Left cardiac atrium (tissue), 4 donors: ENCODE measurements at regions not wholly inside any gene's neighbourhood (a gene's known extent, or its start where the extent isn't known, plus 50 kb on each side); places are given as distances from the start of the nearest gene placed in this dataset.

Experiments
- ATAC-seq, 2 donors: fragments of 200-7000 bp; cut with Tn5 transposase; one replicate each; pipeline ENCODE4 v1.9.1; 2020; ENCODE audit warnings: mild to moderate bottlenecking in 2 of 2, moderate library complexity in 2 of 2
- DNase-seq: peaks from one replicate; pipeline ENCODE4 v3.0.0-alpha.2; 2020
- intact Hi-C, 2 donors: fragments of 100-400 bp; cut with DNase I; formaldehyde crosslinking; loops; one replicate each; pipeline versions ENCODE4 v1.14.1 to v1.15.1; 2022 to 2023
- donor health status: DM: no; HTN: yes; CAD: no.
- donor health status: DM: no; HTN: yes; CAD: no; lungs with severe emphysema.
- donor health status: DM: yes; HTN: yes; CAD: no.
- donor health status: Dilated cardiomyopathy.

DNA sequence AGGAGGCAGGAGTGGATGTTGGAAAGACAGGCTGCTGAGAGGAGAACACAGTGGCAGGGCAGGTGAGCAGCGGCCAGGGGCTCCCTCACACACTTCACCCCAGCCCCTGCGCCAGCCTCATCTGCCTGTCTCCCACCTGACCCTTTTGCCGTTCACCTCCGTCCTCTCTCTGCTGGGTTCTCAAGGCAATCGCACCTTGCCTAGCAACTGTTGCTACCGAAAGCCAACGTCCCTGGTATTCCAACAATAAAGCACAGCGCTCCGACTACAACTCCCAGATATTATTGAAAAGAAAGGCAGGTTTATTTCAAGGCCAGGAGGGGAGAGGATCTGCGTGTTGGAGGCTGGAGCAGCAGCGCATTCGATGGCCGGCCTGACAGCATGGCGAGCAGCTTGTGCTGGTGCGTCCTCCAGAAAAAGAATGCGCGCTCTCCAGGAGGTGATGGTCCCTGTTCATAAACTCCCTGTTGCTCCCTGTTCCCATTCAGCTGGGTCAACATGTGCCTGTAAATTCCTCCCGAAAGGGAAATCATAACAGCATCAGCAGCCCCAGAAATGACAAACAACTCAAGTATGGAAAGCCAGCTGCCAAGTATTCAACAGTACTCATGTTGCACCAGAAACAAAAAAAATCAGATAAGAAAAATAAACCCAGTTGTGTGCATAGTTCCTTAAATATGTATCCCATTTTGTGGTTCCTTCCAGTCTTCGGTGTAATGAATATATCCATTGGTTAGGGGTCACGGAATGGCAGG lies 153.0 kb upstream of the DIO3 start:
- intact Hi-C loops = no loop called here
- ATAC-seq (no peak), DNase-seq (no peak)

GRCh38 chr14:101409006-101409543 lies 152.2 kb upstream of the DIO3 start:
- intact Hi-C loops = no loop called here
- ATAC-seq (no peak), DNase-seq (no peak)

GRCh38 chr14:101410126-101410525 lies 151.2 kb upstream of the DIO3 start:
- intact Hi-C loops = no loop called here

DNA sequence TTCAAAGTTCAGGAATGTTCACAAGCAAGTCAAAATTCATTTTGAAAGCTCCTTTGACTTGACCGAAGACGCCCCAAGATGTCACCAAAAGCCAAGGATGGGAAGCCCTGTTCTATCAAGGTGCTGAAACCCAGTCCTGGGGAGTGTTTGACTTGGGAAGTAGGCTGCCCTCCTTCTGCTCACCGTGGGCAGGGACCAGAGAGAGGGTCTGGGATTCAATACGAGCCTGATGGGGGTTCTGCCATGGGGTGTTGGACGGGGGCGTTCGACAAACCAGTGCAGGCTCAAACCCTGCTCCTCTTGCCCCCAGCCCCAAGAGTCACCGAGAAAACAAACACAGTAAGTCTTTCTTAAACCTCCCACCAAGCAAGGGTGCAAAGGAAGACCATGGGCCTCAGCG lies 150.1 kb upstream of the DIO3 start:
- no peak for DNase-seq
- intact Hi-C loops = no loop called here
- no peak for ATAC-seq

More at GRCh38 chr14:101410126-101410525, 151.2 kb upstream of the DIO3 start:
- no peak for ATAC-seq
- no peak for DNase-seq

- ATAC-seq (no peak), DNase-seq (no peak)
- intact Hi-C loops = no loop called here
Observed at GRCh38 chr14:101411779-101412178, 149.5 kb upstream of the DIO3 start.

- intact Hi-C loops = no loop called here
- DNase-seq (no peak), ATAC-seq (no peak)
Observed at GRCh38 chr14:101412739-101413138, 148.6 kb upstream of the DIO3 start.

- DNase-seq (no peak), ATAC-seq (no peak)
- intact Hi-C loops = no loop called here
Observed at GRCh38 chr14:101417434-101417833, 143.9 kb upstream of the DIO3 start.

DNA sequence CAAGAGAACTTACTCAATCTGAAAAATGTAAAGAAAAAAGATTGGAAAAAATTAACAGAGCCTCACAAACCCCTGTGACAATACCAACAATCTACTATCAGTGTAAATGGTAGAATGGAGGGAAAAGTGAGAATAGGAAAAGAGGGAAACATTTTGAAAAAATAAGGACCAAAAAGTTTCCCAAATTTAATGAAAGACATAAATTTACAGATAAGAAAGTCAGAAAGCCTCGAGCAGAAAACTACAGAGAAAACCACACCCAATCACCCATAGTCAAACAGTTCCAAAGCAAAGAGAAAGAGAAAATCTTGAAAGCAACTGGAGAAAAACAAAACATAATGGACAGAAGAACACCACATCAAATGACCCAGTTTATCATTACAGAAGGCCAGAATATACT lies 142.7 kb upstream of the DIO3 start:
- ATAC-seq = no peak
- DNase-seq = no peak
- intact Hi-C loops = no loop called here

GRCh38 chr14:101426466-101426865 lies 134.8 kb upstream of the DIO3 start:
- DNase-seq = no peak
- intact Hi-C loops = no loop called here
- ATAC-seq = no peak

GRCh38 chr14:101428409-101428808 lies 132.9 kb upstream of the DIO3 start:
- ATAC-seq = no peak
- no peak for DNase-seq
- intact Hi-C loops = no loop called here

- intact Hi-C loops = no loop called here
- ATAC-seq (no peak), DNase-seq (no peak)
Observed at GRCh38 chr14:101435546-101435945, 125.7 kb upstream of the DIO3 start.

DNA sequence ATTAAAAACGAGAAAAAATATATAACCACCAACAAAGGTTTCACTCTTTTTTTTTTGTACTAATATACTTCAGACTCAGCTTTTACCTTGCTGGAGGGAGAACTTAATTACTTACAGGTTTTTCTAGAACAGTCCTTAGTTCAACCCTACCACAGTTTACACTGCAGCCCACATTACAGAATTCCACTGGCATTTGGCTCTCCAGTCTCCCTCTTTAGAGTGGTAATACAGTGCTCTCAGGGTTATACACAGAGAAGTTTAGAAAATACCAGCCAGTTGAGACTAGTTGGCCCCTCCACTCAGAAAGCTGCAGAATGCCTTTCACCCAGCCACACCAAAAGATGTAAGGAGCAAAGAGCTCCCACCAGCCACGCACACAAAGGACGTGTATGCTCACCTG lies 122.3 kb upstream of the DIO3 start:
- no peak for DNase-seq
- no peak for ATAC-seq
- intact Hi-C loops = no loop called here

- DNase-seq = no peak
- intact Hi-C loops = no loop called here
- ATAC-seq = no peak
Observed at GRCh38 chr14:101440496-101440895, 120.8 kb upstream of the DIO3 start.

- ATAC-seq = no peak
- intact Hi-C loops = no loop called here
- no peak for DNase-seq
Observed at GRCh38 chr14:101441710-101442109, 119.6 kb upstream of the DIO3 start.

DNA sequence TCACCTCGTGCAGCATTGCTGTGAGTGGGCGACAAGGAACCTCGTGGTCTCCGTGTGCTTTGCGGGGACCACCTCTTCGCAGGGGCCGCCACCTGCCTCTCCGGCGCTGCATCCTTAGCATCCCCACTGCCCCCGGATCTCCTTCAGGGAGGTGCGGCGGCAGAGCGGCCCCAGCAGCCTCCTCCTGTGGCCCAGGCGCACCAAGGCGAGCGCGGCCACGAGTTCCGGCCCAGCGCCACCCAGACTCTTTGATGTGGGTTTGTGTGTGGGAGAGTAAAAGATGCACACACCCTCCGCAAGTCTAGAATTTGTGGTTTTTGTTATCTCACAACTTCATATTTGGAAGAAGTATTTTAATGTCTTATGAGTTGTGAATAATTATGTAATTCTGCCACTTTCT lies 118.8 kb upstream of the DIO3 start:
- intact Hi-C loops = no loop called here
- ATAC-seq (no peak), DNase-seq (no peak)

GRCh38 chr14:101444116-101444515 lies 117.2 kb upstream of the DIO3 start:
- ATAC-seq (no peak), DNase-seq (no peak)
- intact Hi-C loops = no loop called here

DNA sequence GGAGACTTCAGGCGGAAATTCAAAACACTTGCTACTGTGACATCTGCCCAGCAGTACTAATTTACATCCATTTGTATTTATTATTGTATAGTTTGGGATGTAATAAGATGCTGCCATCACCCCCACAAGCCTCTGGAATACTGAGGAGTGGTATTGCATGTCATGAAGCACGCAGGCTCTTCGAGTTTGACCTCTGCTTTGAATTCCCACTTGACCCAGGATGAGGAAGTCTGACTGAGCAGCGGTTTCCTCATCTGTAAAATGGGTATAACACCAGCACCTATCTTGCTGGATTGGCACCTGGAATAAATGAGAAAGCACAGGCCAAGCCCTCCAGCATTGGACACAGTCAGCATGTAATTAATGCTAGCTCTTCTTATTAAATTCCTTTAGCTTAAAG lies 116.0 kb upstream of the DIO3 start:
- ATAC-seq = no peak
- intact Hi-C loops = no loop called here

DNA sequence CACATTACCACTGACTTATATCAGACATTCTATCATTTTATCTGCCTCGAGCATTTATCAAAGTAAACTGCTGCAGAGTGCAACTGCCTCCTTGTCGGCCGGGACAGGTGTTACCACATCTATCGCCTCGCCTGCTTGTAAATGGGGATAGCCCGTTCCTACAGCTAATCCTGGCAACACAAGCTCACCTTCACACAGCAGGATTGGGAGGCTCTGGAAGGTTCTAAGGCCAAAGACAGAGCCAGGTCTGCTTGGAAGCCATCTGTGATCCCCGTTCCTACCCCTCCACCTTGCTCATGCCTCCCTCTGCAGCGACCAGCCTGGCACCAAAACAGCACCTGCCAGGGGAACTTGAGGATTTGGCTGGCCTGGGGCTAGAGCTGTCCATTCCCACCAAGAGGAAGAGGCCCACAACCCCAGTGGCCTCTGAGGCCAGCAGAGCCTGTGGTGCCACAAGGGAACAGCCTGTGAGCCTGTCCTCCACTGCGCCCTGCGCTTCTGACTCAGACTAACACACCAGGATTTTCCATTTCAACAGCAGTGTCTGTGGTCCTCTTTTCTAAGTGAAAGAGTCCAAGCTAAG lies 114.8 kb upstream of the DIO3 start:
- intact Hi-C loops = no loop called here
- DNase-seq = no peak
- no peak for ATAC-seq

More for the DNA sequence above, 116.0 kb upstream of the DIO3 start:
- no peak for DNase-seq

DNA sequence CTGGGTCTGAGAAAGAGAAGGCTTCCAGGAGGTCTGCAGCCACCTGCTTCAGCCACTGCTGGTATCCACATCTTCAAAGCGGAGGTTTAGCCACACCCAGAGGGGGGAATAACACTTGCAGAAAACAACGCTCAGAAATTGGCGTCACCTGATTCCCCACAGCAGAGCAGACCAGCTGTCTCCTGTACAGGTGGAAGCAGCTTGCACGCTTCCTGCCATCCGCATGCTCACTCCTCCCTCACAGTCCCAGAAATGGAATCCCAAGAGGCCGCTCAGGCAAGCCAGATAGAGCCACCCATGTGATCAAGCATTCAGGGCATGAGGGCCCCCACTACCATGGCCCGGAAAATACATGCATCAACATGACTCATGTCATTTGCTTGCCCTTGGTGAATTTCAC lies 112.2 kb upstream of the DIO3 start:
- DNase-seq (no peak), ATAC-seq (no peak)
- intact Hi-C loops = no loop called here

- ATAC-seq (no peak), DNase-seq (no peak)
- intact Hi-C loops = no loop called here
Observed at GRCh38 chr14:101451166-101451565, 110.1 kb upstream of the DIO3 start.

- intact Hi-C loops = no loop called here
- no peak for ATAC-seq
- no peak for DNase-seq
Observed at GRCh38 chr14:101453225-101453624, 108.1 kb upstream of the DIO3 start.
